ENCODE measurements at regions not wholly inside any gene's neighbourhood (a gene's known extent, or its start where the extent isn't known, plus 50 kb on each side); places are given as distances from the start of the nearest gene placed in this dataset.

DNA sequence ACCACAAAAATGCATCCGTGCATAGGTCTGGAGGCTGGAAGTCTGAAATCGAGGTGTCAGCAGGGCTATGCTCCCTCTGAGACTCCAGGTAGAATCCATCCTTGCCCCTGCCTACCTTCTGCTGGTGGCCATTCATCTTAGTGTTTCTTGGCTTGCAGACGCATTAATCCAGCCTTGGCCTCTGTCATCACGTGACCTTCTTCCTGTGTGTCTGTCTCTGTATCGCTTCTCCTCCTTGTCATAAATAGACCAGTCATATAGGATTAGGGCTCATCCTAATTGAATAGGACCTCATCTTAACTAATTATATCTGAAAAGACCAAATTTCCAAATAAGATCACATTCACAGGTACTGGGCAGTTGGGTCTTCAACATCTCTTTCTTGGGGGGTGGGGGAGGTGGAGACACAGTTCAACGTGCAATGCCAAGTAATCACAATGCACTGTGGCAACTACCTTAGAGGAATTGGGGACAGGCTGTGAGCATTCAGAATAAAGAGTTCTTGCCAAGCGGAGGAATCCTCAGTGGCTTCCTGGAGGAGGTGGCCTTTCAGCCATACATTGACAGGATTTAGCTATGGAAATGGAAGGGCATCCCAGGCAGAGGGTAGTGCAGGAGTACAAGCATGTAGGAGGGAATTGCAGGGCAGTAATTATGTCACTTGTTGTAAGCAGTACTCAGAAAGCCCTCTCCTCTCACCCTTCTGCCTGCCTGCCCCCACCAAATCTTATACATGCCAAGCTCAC is 96.2 kb upstream of the SYT13 start:
- TF ChIP-seq, protein P1, sequence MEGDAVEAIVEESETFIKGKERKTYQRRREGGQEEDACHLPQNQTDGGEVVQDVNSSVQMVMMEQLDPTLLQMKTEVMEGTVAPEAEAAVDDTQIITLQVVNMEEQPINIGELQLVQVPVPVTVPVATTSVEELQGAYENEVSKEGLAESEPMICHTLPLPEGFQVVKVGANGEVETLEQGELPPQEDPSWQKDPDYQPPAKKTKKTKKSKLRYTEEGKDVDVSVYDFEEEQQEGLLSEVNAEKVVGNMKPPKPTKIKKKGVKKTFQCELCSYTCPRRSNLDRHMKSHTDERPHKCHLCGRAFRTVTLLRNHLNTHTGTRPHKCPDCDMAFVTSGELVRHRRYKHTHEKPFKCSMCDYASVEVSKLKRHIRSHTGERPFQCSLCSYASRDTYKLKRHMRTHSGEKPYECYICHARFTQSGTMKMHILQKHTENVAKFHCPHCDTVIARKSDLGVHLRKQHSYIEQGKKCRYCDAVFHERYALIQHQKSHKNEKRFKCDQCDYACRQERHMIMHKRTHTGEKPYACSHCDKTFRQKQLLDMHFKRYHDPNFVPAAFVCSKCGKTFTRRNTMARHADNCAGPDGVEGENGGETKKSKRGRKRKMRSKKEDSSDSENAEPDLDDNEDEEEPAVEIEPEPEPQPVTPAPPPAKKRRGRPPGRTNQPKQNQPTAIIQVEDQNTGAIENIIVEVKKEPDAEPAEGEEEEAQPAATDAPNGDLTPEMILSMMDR (IDR thresholded peaks at IDR 0.05) = no peak
- no peak for TF ChIP-seq POLR2A (IDR thresholded peaks at IDR 0.05)
